ENCODE measurements at regions not wholly inside any gene's neighbourhood (a gene's known extent, or its start where the extent isn't known, plus 50 kb on each side); places are given as distances from the start of the nearest gene placed in this dataset.

GRCh38 chr13:53672005-53672404 is 643.4 kb downstream of the OLFM4 start:
- intact Hi-C loops (cut with DNase I) = no loop called here
- no peak for TF ChIP-seq CTCF (IDR thresholded peaks at IDR 0.05)
- WGBS, 2 donors = 63 to 73% methylated on average over 2 of the region's 2 CpGs
- H3K27ac ChIP-seq = no peak overlapping the region
- DNase-seq (no peak), ATAC-seq (no peak)
- H3K4me3 ChIP-seq = no peak overlapping the region
- no peaks in the 10 kb centered on the region for H3K27me3 ChIP-seq
- no peaks in the 10 kb centered on the region for H3K36me3 ChIP-seq
- H3K4me1 ChIP-seq = no peaks in the 10 kb centered on the region
- H3K9me3 ChIP-seq = peaks cover 0 to 16% (median 0%) of the 10 kb centered on the region in 11 donors

GRCh38 chr13:53683146-53683545 is 654.5 kb downstream of the OLFM4 start:
- DNase-seq = no peak
- no peaks in the 10 kb centered on the region for H3K4me1 ChIP-seq
- H3K27ac ChIP-seq = no peak overlapping the region
- H3K9me3 ChIP-seq = peaks cover 0 to 19% (median 2%) of the 10 kb centered on the region in 11 donors
- H3K4me3 ChIP-seq = no peak overlapping the region
- intact Hi-C loops (cut with DNase I) = no loop called here
- WGBS, 2 donors = 60 to 68% methylated on average over 1 of the region's 1 CpG
- H3K36me3 ChIP-seq = no peaks in the 10 kb centered on the region
- no peak for ATAC-seq
- H3K27me3 ChIP-seq = no peaks in the 10 kb centered on the region
- no peak for TF ChIP-seq CTCF (IDR thresholded peaks at IDR 0.05)

- H3K27ac ChIP-seq = no peak overlapping the region
- no peak overlapping the region for H3K4me3 ChIP-seq
- intact Hi-C loops (cut with DNase I) = no loop called here
- DNase-seq (no peak), ATAC-seq (no peak)
- WGBS, 2 donors = 83 to 90% methylated on average over 2 of the region's 2 CpGs
- H3K36me3 ChIP-seq = no peaks in the 10 kb centered on the region
- no peaks in the 10 kb centered on the region for H3K4me1 ChIP-seq
- TF ChIP-seq CTCF (IDR thresholded peaks at IDR 0.05) = no peak
- H3K27me3 ChIP-seq = no peaks in the 10 kb centered on the region
- H3K9me3 ChIP-seq = peaks cover 0 to 14% (median 2%) of the 10 kb centered on the region in 11 donors
Measured at GRCh38 chr13:53683608-53684007, 655.0 kb downstream of the OLFM4 start.

- Histone ChIP-seq H3K36me3 (no peaks in the 10 kb centered on the region), H3K9me3 (peaks cover 0 to 14% (median 0%) of the 10 kb centered on the region in 11 donors), H3K4me3 (no peak overlapping the region), H3K27me3 (no peaks in the 10 kb centered on the region), H3K4me1 (no peaks in the 10 kb centered on the region), H3K27ac (no peak overlapping the region)
- intact Hi-C loops (cut with DNase I) = no loop called here
- TF ChIP-seq CTCF (IDR thresholded peaks at IDR 0.05) = no peak
- DNase-seq (no peak), ATAC-seq (no peak)
- 84 to 89% methylated on average over 2 of the region's 2 CpGs for WGBS, 2 donors
Measured at GRCh38 chr13:53691417-53691816, 662.8 kb downstream of the OLFM4 start.
